AG09309 (cell line): ENCODE measurements at regions not wholly inside any gene's neighbourhood (a gene's known extent, or its start where the extent isn't known, plus 50 kb on each side); places are given as distances from the start of the nearest gene placed in this dataset.

Experiments used
- DNase-seq: peaks from one replicate; pipeline ENCODE4 v3.0.0-alpha.2; 2010; ENCODE audit warnings: low read depth
- H3K4me3 ChIP-seq: 2 replicates; pipeline ENCODE4 v1.5.1; 2011; ENCODE audit warnings: mild to moderate bottlenecking, low read depth, low read length, moderate library complexity; ENCODE audit not compliant: control insufficient read depth
- CTCF ChIP-seq: IDR thresholded peaks from 2 replicates; pipeline ENCODE4 v1.5.1; 2011; ENCODE audit warnings: mild to moderate bottlenecking, low read depth, low read length, inconsistent platforms; ENCODE audit not compliant: insufficient read depth, control insufficient read depth; ENCODE audit errors: missing control alignments

- no peak for DNase-seq
- H3K4me3 ChIP-seq = no peak overlapping the region
- no peak for TF ChIP-seq CTCF
These were observed 116.4 kb upstream of the ITGB1 start for GRCh38 chr10:33074443-33074842.

GRCh38 chr10:33073641-33074415, 115.8 kb upstream of the ITGB1 start:
- no peak for TF ChIP-seq CTCF
- no peak overlapping the region for H3K4me3 ChIP-seq
- peak; percentile 62 for DNase-seq

- no peak overlapping the region for H3K4me3 ChIP-seq
- no peak for TF ChIP-seq CTCF
- no peak for DNase-seq
These were observed 113.8 kb upstream of the ITGB1 start for GRCh38 chr10:33071857-33072256.

GRCh38 chr10:33070101-33070500, 112.1 kb upstream of the ITGB1 start:
- no peak overlapping the region for H3K4me3 ChIP-seq
- TF ChIP-seq CTCF = no peak

GRCh38 chr10:33067917-33068316, 109.9 kb upstream of the ITGB1 start:
- DNase-seq = no peak
- no peak for TF ChIP-seq CTCF
- no peak overlapping the region for H3K4me3 ChIP-seq

More at GRCh38 chr10:33070101-33070500, 112.1 kb upstream of the ITGB1 start:
- no peak for DNase-seq

- DNase-seq = no peak
- no peak for TF ChIP-seq CTCF
- no peak overlapping the region for H3K4me3 ChIP-seq
These were observed 109.5 kb upstream of the ITGB1 start for GRCh38 chr10:33067481-33067880.

- no peak overlapping the region for H3K4me3 ChIP-seq
- peak; percentile 90 for DNase-seq
- TF ChIP-seq CTCF = peak; percentile 46
These were observed 108.7 kb upstream of the ITGB1 start for GRCh38 chr10:33066558-33067236.
